MM.1S (cell line): ENCODE measurements at regions not wholly inside any gene's neighbourhood (a gene's known extent, or its start where the extent isn't known, plus 50 kb on each side); places are given as distances from the start of the nearest gene placed in this dataset.
A peak's percentile ranks its signal among the peaks of the same experiment; 100 is the strongest.

Experiments used
- DNase-seq: peaks from one replicate; pipeline ENCODE4 v3.0.0-alpha.2; 2015
- H2AFZ ChIP-seq: fragments of 300-600 bp; sonication (generic); 2 replicates; pipeline ENCODE4 v1.6.0; 2016; ENCODE audit warnings: antibody characterized with exemption, low read length
- H3F3A ChIP-seq: fragments of 300-600 bp; sonication (generic); 2 replicates; pipeline ENCODE4 v1.6.1; 2016; ENCODE audit warnings: mild to moderate bottlenecking, antibody characterized with exemption, low read length, moderate library complexity, mixed read lengths; ENCODE audit not compliant: insufficient read depth
- H3K27ac ChIP-seq: fragments of 300-600 bp; sonication (generic); 2 replicates; pipeline ENCODE4 v1.5.1; 2016; ENCODE audit warnings: mild to moderate bottlenecking, low read length
- H3K27me3 ChIP-seq: fragments of 300-600 bp; sonication (generic); replicated peaks from 2 replicates; pipeline ENCODE4 v1.6.0; 2016; ENCODE audit warnings: low read length; ENCODE audit not compliant: insufficient read depth
- H3K36me3 ChIP-seq: fragments of 300-600 bp; sonication (generic); replicated peaks from 2 replicates; pipeline ENCODE4 v1.6.1; 2016; ENCODE audit warnings: mild to moderate bottlenecking, low read length, mixed read lengths; ENCODE audit not compliant: insufficient read depth
- H3K4me1 ChIP-seq: fragments of 300-600 bp; sonication (generic); 2 replicates; pipeline ENCODE4 v1.6.1; 2016; ENCODE audit warnings: low read length, mixed read lengths
- H3K4me2 ChIP-seq: fragments of 300-600 bp; sonication (generic); 2 replicates; pipeline ENCODE4 v1.6.0; 2016; ENCODE audit warnings: low read depth, low read length
- H3K4me3 ChIP-seq: fragments of 300-600 bp; sonication (generic); 2 replicates; pipeline ENCODE4 v1.5.1; 2016; ENCODE audit warnings: low read length, mixed read lengths
- H3K79me2 ChIP-seq: fragments of 300-600 bp; sonication (generic); 2 replicates; pipeline ENCODE4 v1.6.1; 2016; ENCODE audit warnings: mixed run types, low read length, mixed read lengths
- H3K9ac ChIP-seq: fragments of 300-600 bp; sonication (generic); 2 replicates; pipeline ENCODE4 v1.6.1; 2016; ENCODE audit warnings: low read length, mixed read lengths
- H3K9me2 ChIP-seq: fragments of 300-600 bp; sonication (generic); replicated peaks from 2 replicates; pipeline ENCODE4 v1.6.1; 2016; ENCODE audit warnings: mild to moderate bottlenecking, low read length, mixed read lengths; ENCODE audit not compliant: insufficient read depth
- H3K9me3 ChIP-seq: fragments of 300-600 bp; sonication (generic); replicated peaks from 2 replicates; pipeline ENCODE4 v1.6.1; 2016; ENCODE audit warnings: mild to moderate bottlenecking, low read length, mixed read lengths; ENCODE audit not compliant: insufficient read depth
- H4K20me1 ChIP-seq: fragments of 300-600 bp; sonication (generic); 2 replicates; pipeline ENCODE4 v1.6.1; 2016; ENCODE audit warnings: mild to moderate bottlenecking, low read length, moderate library complexity, mixed read lengths; ENCODE audit not compliant: insufficient read depth
- EZH2 ChIP-seq: fragments of 300-600 bp; sonication (generic); optimal IDR thresholded peaks from 2 replicates; pipeline ENCODE3; 2017; ENCODE audit warnings: low read depth, mild to moderate bottlenecking, antibody characterized with exemption, low read length, mixed read lengths
- EZH2phosphoT487 ChIP-seq: fragments of 300-600 bp; sonication (generic); IDR thresholded peaks from 2 replicates; pipeline ENCODE4 v1.6.1; 2018; ENCODE audit warnings: antibody characterized with exemption, low read length
- TF ChIP-seq, protein P1 (sequence below): fragments of 300-600 bp; sonication (generic); IDR thresholded peaks from 2 replicates; pipeline ENCODE4 v1.5.1; 2016; ENCODE audit warnings: antibody characterized with exemption, low read length, mixed read lengths

DNA sequence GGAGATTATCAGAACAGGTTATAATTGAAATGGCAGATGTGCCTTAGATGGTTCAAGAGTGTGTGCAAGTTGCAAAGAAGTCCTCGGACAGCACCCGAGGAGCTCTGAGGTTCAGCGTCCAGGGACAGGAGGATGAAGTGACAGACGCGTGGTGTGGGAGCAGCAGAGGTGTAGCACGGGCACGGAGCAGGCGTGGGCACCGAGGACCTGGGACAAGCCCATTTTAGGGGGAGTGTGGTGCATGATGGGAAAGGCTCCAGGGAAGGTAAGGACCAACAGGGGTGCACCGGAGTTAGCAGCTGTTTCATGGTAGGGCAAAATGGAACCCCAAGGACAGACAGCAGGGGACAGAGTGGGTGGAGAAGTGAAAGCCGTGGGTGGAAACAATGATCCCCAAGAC, 56.3 kb upstream of the BACE2 start:
- H3K4me3 ChIP-seq = no peak overlapping the region
- TF ChIP-seq, protein P1, sequence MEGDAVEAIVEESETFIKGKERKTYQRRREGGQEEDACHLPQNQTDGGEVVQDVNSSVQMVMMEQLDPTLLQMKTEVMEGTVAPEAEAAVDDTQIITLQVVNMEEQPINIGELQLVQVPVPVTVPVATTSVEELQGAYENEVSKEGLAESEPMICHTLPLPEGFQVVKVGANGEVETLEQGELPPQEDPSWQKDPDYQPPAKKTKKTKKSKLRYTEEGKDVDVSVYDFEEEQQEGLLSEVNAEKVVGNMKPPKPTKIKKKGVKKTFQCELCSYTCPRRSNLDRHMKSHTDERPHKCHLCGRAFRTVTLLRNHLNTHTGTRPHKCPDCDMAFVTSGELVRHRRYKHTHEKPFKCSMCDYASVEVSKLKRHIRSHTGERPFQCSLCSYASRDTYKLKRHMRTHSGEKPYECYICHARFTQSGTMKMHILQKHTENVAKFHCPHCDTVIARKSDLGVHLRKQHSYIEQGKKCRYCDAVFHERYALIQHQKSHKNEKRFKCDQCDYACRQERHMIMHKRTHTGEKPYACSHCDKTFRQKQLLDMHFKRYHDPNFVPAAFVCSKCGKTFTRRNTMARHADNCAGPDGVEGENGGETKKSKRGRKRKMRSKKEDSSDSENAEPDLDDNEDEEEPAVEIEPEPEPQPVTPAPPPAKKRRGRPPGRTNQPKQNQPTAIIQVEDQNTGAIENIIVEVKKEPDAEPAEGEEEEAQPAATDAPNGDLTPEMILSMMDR = no peak
- TF ChIP-seq EZH2 (no peak), EZH2phosphoT487 (no peak)
- no peaks in the 10 kb centered on the region for H3K9me2 ChIP-seq
- H3K9ac ChIP-seq = no peak overlapping the region
- peaks cover 8% of the 10 kb centered on the region; the same call in 1 of the 2 replicates for H3K4me1 ChIP-seq
- H3K27me3 ChIP-seq = no peaks in the 10 kb centered on the region
- H3K27ac ChIP-seq = no peak overlapping the region
- H3K36me3 ChIP-seq = no peaks in the 10 kb centered on the region
- no peaks in the 10 kb centered on the region for H3F3A ChIP-seq
- no peaks in the 10 kb centered on the region for H4K20me1 ChIP-seq
- no peak overlapping the region for H2AFZ ChIP-seq
- H3K79me2 ChIP-seq = no peaks in the 10 kb centered on the region
- no peaks in the 10 kb centered on the region for H3K9me3 ChIP-seq
- H3K4me2 ChIP-seq = no peak overlapping the region
- no peak for DNase-seq

DNA sequence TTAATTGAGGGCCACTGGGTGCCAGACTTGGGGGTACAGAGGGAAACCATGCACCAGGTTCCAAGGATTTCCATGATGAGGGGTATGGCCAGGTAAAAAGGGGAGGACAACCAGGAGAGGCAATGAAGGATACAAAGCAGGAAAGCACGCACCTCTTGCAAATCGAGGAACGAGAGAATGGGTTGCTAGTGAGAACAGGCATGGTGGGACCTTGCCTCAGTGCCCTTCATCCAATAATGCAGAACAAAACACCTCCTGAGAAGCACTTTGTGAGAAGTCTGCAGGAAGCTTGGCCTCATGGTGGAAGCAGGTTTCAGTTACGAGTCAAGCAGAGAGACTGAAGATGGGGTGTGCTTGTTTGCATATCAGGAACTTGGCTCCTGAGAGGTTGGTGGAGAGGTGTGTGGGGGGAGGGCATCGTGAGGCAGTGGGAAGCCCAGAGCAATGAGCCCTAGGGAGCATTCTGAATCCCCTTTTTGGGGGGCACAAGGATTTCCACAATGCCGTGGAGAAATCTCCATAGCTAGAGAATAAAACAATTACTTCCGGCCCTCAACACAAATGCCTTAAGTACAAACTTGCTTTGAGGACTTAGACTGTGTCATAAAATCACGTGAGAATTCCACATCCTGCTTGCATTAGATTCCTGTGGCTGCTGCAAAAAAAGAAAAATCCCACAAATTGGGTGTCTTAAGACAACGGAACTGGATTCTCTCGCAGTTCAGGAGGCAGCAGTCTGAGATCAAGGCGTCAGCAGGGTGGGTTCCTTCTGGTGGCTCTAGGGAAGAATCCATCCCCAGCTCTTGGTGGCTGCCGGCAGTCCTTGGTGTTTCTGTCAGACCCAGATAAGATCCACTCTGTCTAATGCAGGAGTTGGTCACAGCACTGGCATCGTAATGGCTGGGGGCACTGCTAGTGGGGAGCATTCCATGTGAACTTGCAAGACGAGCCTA, 54.9 kb upstream of the BACE2 start:
- Histone ChIP-seq H3K79me2 (no peaks in the 10 kb centered on the region), H3K4me3 (peak overlapping the region; percentile 45), H4K20me1 (no peaks in the 10 kb centered on the region), H3K9me3 (no peaks in the 10 kb centered on the region), H3F3A (no peaks in the 10 kb centered on the region), H3K4me1 (peaks cover 8% of the 10 kb centered on the region; the same call in 1 of the 2 replicates), H3K4me2 (peak overlapping the region; percentile 68), H3K27me3 (no peaks in the 10 kb centered on the region), H3K9ac (no peak overlapping the region), H3K27ac (no peak overlapping the region), H3K9me2 (no peaks in the 10 kb centered on the region), H2AFZ (peak overlapping the region; percentile 74), H3K36me3 (no peaks in the 10 kb centered on the region)
- TF ChIP-seq EZH2phosphoT487 (no peak), EZH2 (no peak)
- TF ChIP-seq, protein P1 = no peak
- peak; percentile 52 for DNase-seq

DNA sequence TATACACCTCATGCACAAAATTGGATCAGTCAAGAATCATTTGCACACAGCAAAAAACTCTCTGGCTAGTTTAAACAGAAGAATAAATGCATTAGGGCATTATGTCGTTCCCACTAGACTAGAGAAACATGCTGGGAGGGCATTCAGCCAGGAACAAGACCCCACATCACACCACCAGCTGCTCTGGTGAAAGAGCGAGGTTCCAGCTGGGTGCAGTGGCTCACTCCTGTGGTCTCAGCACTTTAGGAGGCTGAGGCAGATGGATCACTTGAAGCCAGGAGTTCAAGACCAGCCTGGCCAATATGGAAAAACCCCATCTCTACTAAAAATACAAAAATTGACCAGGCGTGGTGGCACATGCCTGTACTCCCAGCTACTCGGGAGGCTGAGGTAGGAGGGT, 52.1 kb upstream of the BACE2 start:
- peaks cover 8% of the 10 kb centered on the region; the same call in 1 of the 2 replicates for H3K4me1 ChIP-seq
- no peak overlapping the region for H3K4me2 ChIP-seq
- no peak overlapping the region for H2AFZ ChIP-seq
- no peak for TF ChIP-seq EZH2phosphoT487
- TF ChIP-seq, protein P1 = no peak
- no peak for TF ChIP-seq EZH2
- H3K9me3 ChIP-seq = no peaks in the 10 kb centered on the region
- no peak for DNase-seq
- no peaks in the 10 kb centered on the region for H3K36me3 ChIP-seq
- H3K9me2 ChIP-seq = no peaks in the 10 kb centered on the region
- no peaks in the 10 kb centered on the region for H3K79me2 ChIP-seq
- no peak overlapping the region for H3K27ac ChIP-seq
- no peak overlapping the region for H3K9ac ChIP-seq
- no peaks in the 10 kb centered on the region for H4K20me1 ChIP-seq
- no peak overlapping the region for H3K4me3 ChIP-seq
- H3K27me3 ChIP-seq = no peaks in the 10 kb centered on the region
- no peaks in the 10 kb centered on the region for H3F3A ChIP-seq
